Natural killer cell (primary cell): ENCODE measurements at regions not wholly inside any gene's neighbourhood (a gene's known extent, or its start where the extent isn't known, plus 50 kb on each side); places are given as distances from the start of the nearest gene placed in this dataset.

Experiments used
- ATAC-seq, 3 donors: fragments of 150-1000 bp in 2 of 3; fragments of 200-7000 bp in 1 of 3; cut with Tn5 transposase; 1 replicate in 1 of 3; 2 replicates in 2 of 3; pipeline ENCODE4 v1.10.0; 2021; ENCODE audit warnings: mild to moderate bottlenecking in 2 of 3, moderate library complexity in 2 of 3
- DNase-seq, 2 donors: peaks; one replicate each; pipeline versions ENCODE4 v3.0.0 to v3.0.0-alpha.2; 2013 to 2021; ENCODE audit warnings: mixed read lengths in 1 of 2
- H3K27ac ChIP-seq: one replicate; pipeline ENCODE4 v1.5.1; 2013; ENCODE audit warnings: mild to moderate bottlenecking, low read length
- H3K27me3 ChIP-seq: one replicate; pipeline ENCODE4 v1.6.1; 2013; ENCODE audit warnings: low read length; ENCODE audit not compliant: control insufficient read depth, insufficient read depth
- H3K36me3 ChIP-seq: one replicate; pipeline ENCODE4 v1.6.1; 2013; ENCODE audit warnings: low read length; ENCODE audit not compliant: control insufficient read depth, insufficient read depth
- H3K4me1 ChIP-seq: one replicate; pipeline ENCODE4 v1.6.1; 2013; ENCODE audit warnings: low read length; ENCODE audit not compliant: control insufficient read depth, insufficient read depth
- H3K4me3 ChIP-seq: one replicate; pipeline ENCODE4 v1.5.1; 2013; ENCODE audit warnings: low read length
- H3K9me3 ChIP-seq: one replicate; pipeline ENCODE4 v1.6.1; 2013; ENCODE audit warnings: low read length; ENCODE audit not compliant: control insufficient read depth, insufficient read depth
- H3K27ac Mint-ChIP-seq, 2 donors: one replicate each; pipeline ENCODE4 v1.8.0; 2022; ENCODE audit warnings: mild to moderate bottlenecking in 2 of 2, mixed read lengths in 2 of 2, moderate library complexity in 1 of 2
- H3K27me3 Mint-ChIP-seq, 2 donors: one replicate each; pipeline ENCODE4 v1.8.0; 2022; ENCODE audit warnings: low read depth in 2 of 2, mixed read lengths in 2 of 2
- H3K36me3 Mint-ChIP-seq: one replicate; pipeline ENCODE4 v1.8.0; 2022; ENCODE audit warnings: mixed read lengths
- H3K4me1 Mint-ChIP-seq, 2 donors: one replicate each; pipeline ENCODE4 v1.8.0; 2022; ENCODE audit warnings: mixed read lengths in 2 of 2
- H3K4me3 Mint-ChIP-seq: one replicate; pipeline ENCODE4 v1.8.0; 2022; ENCODE audit warnings: mild to moderate bottlenecking, moderate library complexity, mixed read lengths
- H3K9me3 Mint-ChIP-seq, 2 donors: one replicate each; pipeline ENCODE4 v1.8.0; 2022; ENCODE audit warnings: mixed read lengths in 2 of 2
- CTCF ChIP-seq: fragments of 200-600 bp; IDR thresholded peaks from one replicate; pipeline ENCODE4 v1.8.0; 2022; ENCODE audit warnings: antibody characterized with exemption
- WGBS: methylation state at CpG from one replicate; pipeline ENCODE4 v1.1.7; 2013; ENCODE audit warnings: missing lambda C conversion rate; ENCODE audit not compliant: insufficient coverage; 5-methylcytosine and 5-hydroxymethylcytosine counted together
- intact Hi-C: fragments of 100-400 bp; cut with micrococcal nuclease; formaldehyde crosslinking; loops from one replicate; pipeline ENCODE4 v1.14.2; 2022

DNA sequence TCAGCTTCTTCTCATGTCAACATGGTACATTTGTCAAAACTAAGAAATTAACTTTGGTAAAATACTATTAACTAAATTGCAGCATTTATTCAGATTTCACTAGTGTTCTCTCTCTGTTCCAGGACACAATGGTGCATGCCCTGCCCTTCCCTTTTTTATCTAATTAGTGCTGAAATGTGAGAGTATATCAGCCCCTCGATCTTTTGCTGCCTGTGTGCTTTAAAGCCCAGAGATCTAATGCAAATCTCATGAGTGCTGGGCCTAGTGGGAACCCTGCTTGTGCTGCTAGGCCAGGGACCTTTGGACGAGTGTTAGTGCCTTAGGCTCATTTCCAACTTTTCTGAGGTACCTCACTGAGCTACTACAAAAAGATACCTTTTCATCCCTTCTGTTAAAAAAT lies 221.1 kb upstream of the EDNRB start:
- H3K27ac Mint-ChIP-seq, result no peak overlapping the region
- no peak for ATAC-seq
- H3K36me3 Mint-ChIP-seq, result no peaks in the 10 kb centered on the region
- no peak overlapping the region for H3K4me3 ChIP-seq
- DNase-seq, result no peak
- peaks cover 0 to 13% of the 10 kb centered on the region in 2 donors for H3K27me3 Mint-ChIP-seq
- H3K9me3 ChIP-seq, result no peaks in the 10 kb centered on the region
- H3K27me3 ChIP-seq, result no peaks in the 10 kb centered on the region
- intact Hi-C loops, result loop anchor here (5.0 kb wide), 1 partner anchor 1403 kb away; no protein-coding TSS in a partner anchor
- no peaks in the 10 kb centered on the region for H3K36me3 ChIP-seq
- TF ChIP-seq CTCF, result no peak
- H3K4me1 Mint-ChIP-seq, result peaks cover 6 to 8% of the 10 kb centered on the region in 2 donors
- H3K27ac ChIP-seq, result no peak overlapping the region
- no peak overlapping the region for H3K4me3 Mint-ChIP-seq
- H3K9me3 Mint-ChIP-seq, result no peaks in the 10 kb centered on the region
- H3K4me1 ChIP-seq, result peaks cover 5% of the 10 kb centered on the region
- WGBS, result 73% methylated on average over 2 of the region's 2 CpGs

DNA sequence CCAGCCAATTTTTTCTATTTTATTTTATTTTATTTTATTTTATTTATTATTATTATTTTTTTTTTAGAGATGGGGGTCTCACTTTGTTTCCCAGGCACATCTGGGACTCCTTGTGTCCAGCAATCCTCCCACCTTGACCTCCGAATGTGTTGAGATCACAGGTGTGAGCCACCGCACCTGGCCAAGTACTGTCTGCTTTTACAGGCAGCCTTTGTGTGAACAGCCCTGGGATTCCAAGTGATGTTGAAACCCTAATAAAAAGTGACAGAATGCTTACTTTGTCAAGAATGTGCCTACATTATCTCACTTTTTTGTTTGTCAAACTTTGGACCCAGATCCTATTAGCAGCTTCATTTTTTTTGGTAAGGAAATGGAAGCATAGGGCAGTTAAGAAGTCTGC lies 220.1 kb upstream of the EDNRB start:
- no peak for TF ChIP-seq CTCF
- Histone ChIP-seq H3K27ac (no peak overlapping the region), H3K36me3 (no peaks in the 10 kb centered on the region), H3K4me1 (peaks cover 5% of the 10 kb centered on the region), H3K9me3 (no peaks in the 10 kb centered on the region), H3K27me3 (no peaks in the 10 kb centered on the region), H3K4me3 (no peak overlapping the region)
- ATAC-seq (no peak), DNase-seq (no peak)
- Mint-ChIP-seq H3K9me3 (no peaks in the 10 kb centered on the region), H3K4me3 (no peak overlapping the region), H3K27me3 (peaks cover 0 to 11% of the 10 kb centered on the region in 2 donors), H3K36me3 (no peaks in the 10 kb centered on the region), H3K4me1 (peaks cover 6 to 8% of the 10 kb centered on the region in 2 donors), H3K27ac (no peak overlapping the region)
- 97% methylated on average over 2 of the region's 2 CpGs for WGBS
- intact Hi-C loops, result loop anchor here (5.0 kb wide), 1 partner anchor 1404 kb away; no protein-coding TSS in a partner anchor

DNA sequence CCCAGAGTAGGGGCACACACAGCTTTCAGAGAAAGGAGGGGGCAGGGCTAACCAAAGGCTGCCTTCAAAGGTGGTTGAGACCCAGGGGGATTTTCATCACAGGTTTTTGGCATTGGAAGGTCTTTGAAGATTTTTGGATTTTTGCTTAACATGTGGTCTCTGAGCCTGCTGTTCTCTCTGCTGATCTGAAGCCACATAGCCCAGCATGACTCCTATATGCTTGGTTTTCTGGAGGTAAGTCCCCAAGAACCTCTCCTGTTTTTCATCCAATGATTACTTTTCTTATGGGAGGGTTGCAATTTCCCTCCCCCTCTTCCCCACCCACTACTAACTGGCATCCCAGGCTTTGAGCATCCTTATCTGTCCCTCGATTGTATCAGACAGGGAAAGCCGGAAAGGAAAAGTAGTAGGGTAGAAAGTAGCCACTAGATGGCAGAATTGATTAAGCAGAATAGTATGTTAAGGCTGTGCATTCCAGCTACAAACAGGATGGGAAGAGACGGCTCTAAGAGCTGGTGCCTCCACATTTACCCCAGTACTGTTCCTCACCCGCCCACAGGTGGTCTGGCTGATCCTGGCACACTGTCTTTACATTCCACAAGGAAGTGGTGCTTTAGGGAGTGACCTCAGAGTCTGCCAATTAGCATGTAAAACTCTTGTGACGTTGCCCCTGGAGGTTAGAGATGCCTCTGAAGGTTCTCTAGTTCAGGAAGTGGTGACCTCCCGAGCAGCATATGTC lies 218.9 kb upstream of the EDNRB start:
- no peaks in the 10 kb centered on the region for H3K36me3 ChIP-seq
- H3K27me3 ChIP-seq, result no peaks in the 10 kb centered on the region
- ATAC-seq (peak; percentile 63 to 80 (median 66)), DNase-seq (peak in 1 of 2 donors; percentile 60)
- Mint-ChIP-seq H3K27ac (peak overlapping the region in 1 of 2 donors; percentile 36), H3K27me3 (peaks cover 0 to under 1% of the 10 kb centered on the region in 2 donors), H3K9me3 (no peaks in the 10 kb centered on the region), H3K36me3 (no peaks in the 10 kb centered on the region), H3K4me3 (peak overlapping the region; percentile 52), H3K4me1 (peaks cover 6 to 8% of the 10 kb centered on the region in 2 donors)
- H3K4me3 ChIP-seq, result no peak overlapping the region
- TF ChIP-seq CTCF, result peak; percentile 57
- no peak overlapping the region for H3K27ac ChIP-seq
- intact Hi-C loops, result loop anchor here (1.0 to 5.0 kb wide), 2 partner anchors 841 to 1405 kb away; no protein-coding TSS in a partner anchor
- 0% methylated on average over 4 of the region's 6 CpGs for WGBS
- peaks cover 5% of the 10 kb centered on the region for H3K4me1 ChIP-seq
- no peaks in the 10 kb centered on the region for H3K9me3 ChIP-seq
